GOT3 (cell line): ENCODE measurements at regions not wholly inside any gene's neighbourhood (a gene's known extent, or its start where the extent isn't known, plus 50 kb on each side); places are given as distances from the start of the nearest gene placed in this dataset.
"Not testable (repeated sequence)": the region's sequence is repeated elsewhere in the genome, so short reads cannot be mapped to it uniquely, and the experiment has no call there.

Experiments used
- DNase-seq: peaks from one replicate; lab custom pipeline; 2025; ENCODE audit warnings: mixed read lengths; lab: John Stamatoyannopoulos, UW

DNA sequence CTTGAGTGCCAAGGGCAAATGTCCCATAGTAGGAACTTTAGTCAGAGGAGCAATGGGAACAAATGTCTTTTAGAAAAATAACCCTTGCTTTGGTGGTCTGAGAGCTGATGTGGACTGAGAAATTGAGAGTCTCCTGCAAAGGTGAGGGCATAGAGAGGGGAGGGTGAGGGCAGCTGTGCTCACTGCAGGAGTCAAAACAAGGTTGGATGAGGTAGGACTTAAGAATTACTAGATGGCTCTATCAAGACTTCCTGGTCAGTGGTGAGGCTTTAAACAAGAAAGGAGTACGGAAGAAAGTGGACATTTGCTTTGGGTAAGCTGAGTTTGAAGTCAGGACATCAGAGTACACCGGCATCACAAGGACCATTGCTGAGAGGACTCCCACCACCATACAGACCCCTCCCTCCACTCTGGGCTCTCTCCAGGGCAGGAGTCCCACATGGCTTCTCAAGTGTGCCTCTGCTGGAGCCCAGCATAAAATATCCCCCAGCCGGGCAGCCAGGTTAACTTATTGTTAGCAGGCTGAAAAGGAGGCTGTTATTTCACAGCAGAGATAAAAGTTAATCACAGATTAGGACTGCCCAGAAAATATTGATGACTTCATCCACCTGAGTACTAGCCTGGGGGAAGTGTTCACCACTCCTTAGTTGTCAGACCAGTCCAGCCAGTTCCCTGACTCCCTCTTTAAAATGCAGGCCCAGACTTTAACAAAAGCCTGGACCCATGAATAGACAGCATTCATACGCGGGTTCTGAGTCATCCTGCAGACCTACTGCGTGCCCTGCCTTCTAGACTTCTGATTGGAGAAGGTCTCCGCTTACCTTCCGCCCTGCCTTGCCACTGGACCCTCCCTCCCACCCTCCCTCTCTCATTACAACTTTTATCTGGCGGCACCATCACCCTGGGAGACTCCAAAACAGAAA lies 167.2 kb downstream of the BCL2L11 start:
- not testable (repeated sequence) for DNase-seq

DNA sequence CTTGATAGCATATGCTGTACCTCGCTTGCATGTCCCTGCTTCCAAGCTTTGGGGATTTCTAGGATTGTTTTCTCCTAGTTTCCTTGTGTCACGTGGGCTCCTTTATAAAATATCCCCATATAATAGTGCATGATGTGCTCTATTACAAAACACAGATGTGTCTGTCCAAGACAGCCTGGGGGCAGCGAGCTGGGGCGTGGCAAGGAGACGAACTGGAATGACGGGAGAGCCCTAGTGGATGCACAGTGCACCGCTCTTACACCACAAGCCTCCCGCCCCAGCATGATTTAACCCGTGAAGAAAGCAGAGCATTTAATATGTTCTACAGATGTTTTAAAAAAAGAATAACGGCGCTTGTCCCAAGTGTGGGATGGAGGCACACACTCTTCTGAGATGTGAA lies 169.7 kb downstream of the BCL2L11 start:
- not testable (repeated sequence) for DNase-seq

DNA sequence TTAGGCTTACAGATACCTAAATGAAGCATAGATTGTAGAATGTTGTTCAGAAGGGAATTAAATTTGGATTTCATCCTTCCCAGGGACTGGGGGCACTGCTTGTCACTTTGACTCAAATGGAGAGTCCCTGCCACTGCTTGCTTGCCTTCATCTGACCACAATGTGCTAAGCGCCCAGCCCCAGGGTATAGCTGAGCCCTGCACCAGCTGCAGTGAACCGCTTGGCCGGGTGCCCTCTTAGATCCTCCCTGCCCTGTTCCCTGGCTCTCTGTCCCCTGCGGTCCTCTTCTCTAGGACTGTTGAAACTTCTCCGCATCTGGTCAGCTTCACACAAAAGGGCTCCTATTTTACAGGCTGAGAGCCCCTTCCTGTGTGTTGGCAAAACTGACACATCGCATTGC lies 170.9 kb downstream of the BCL2L11 start:
- not testable (repeated sequence) for DNase-seq

DNA sequence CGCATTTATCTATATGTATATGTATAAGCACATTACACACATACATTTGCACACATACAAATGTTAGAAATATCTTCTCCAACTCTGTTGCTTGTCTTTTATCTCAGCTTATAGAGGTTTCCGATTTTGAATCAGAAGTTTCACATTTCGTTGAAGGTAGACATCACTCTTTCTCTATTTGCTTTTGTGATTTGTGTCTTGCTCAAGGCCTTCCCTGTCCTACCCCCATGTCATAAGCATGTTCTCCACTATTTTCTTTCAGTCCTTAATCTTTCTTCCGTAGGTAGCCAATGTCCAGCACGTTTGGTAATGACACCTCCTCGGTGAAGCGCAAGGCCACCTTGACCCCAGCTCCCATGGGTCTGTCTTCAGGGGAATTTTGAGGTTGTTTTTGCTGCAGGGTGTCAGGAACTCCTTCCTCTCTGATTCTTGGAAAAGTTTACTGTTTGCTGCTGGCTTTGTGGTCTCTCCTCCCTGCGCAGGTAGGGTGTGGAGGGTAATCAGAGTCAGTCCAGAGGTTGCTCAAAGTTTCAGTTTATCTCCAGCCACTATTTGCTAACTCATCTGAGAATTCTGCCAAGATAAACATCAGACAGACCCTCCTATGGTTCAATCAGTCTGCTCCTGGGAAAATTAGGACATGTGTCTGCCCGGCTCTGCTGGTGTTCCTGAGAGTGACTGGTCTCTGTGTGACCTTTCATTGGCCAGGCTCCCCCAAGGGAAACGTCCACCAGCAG lies 171.7 kb downstream of the BCL2L11 start:
- DNase-seq, result not testable (repeated sequence)

DNA sequence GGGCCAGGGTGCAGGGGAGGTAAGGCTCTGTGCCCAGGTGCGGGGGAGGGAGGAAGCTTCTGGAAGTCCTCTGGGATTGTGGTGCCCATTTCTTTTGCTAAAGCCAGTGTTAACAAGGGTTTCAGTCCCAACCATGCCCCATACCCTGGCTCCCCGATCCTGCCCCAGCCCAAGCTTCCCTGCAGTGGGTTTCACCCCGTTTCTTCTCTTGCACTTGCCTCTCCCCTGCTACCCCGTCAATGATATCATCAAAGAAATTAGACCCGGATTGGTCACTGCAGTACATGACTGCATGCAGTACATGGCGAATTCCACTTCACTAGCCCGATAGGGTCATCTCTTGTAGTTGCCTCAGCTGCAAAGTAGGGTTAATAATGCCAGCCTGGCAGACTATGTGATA lies 174.0 kb downstream of the BCL2L11 start:
- not testable (repeated sequence) for DNase-seq

DNA sequence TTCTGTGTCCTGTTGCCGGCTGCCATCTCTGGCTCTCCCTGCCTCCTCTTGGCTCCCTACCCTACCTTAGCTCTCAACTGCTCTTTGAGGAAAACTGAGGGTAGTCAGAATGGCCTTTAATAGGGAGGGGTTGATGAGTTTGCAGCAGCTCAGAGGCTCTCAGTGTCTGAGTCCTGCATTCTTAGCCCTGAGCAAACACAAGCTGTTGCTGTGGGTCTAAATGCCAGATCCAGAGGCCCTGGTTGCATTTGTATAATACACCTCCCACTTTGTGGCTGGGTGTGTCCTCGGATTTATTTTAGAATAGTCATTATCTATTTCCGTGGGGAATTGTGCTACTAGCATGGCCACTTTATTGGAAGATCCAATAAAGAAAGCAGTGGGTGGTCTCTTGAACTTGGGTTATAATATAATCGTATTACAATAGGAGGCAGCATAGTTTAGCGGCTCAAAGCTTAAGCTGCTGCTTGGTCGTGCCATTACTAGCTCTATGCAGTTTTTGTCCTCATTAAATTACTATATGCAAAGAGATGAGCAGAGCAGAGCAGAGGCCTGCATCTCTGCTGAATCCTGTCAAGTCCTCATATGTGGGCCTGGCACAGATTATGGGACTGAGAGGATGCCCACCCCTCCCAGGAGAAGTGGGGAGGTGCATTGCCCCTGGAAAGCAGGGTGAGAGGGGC lies 175.5 kb downstream of the BCL2L11 start:
- DNase-seq, result not testable (repeated sequence)

DNA sequence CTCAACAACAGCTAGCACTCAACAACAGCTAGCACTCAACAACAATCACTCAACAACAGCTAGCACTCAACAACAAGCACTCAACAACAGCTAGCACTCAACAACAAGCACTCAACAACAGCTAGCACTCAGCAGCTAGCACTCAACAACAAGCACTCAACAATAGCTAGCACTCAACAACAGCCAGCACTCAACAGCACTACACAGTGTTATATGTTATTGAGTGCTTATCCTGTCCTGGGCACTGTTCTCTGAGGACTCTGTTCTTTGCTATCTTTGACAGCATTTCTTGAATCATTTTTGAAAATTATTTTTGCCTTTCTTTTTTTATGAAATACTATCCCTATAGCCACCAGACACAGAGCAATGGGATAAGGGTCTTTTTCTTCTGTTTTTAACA lies 176.4 kb downstream of the BCL2L11 start:
- DNase-seq, result not testable (repeated sequence)

DNA sequence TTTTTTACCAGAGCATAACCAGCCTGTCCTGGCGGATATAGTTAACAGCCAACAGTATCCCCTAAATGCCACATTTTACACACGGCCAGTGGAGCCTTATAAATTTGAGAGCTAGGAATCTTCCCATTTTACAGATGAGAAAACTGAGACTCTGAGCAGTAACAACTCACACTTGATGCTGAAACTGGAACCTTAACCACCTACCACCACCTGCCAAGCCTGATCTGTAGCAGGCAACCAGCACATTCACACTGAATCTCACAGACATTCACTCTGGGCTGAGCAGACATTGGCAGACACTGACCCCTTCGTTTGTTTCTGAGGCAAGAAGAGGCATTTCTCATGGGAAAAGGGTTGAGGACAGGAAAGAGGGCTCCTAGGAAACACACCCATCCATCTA lies 178.2 kb downstream of the BCL2L11 start:
- not testable (repeated sequence) for DNase-seq

DNA sequence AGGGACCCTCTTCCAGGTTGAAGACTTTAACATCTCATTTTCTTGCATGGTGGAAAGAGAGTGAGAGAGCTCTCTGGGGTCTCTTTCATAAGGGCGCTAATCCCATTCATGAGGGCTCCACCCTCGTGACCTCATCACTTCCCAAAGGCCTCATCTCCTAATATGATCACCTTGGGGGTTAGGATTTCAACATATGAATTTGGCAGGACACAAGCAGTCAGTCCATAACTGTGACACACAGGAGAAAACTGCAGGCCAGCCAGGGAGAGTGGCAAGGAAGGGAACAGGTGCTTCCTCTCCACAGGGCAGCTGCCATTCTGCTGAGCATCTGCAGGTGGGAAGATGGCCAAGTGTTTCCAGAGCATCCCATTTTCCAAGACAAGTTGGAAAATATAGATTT lies 178.9 kb downstream of the BCL2L11 start:
- not testable (repeated sequence) for DNase-seq

DNA sequence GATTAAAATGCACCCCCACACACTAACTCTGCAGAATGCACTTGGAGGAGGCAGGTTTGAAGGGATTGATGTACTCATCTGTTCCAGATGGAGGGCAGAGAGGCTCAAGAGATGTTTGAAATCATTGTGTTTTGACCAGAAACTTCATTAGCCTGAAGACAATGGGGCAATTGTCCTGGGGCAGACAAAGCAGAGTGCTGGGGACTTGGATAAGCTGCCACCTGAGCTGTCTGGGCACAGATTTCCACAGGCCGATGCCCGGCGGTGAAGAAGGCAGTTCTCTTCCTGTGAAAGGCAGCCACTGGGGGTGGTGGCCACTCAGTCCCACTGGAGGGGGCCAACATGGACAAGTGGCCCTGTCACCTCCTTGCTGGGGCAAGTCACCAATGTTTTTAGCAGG lies 181.0 kb downstream of the BCL2L11 start:
- DNase-seq, result not testable (repeated sequence)

DNA sequence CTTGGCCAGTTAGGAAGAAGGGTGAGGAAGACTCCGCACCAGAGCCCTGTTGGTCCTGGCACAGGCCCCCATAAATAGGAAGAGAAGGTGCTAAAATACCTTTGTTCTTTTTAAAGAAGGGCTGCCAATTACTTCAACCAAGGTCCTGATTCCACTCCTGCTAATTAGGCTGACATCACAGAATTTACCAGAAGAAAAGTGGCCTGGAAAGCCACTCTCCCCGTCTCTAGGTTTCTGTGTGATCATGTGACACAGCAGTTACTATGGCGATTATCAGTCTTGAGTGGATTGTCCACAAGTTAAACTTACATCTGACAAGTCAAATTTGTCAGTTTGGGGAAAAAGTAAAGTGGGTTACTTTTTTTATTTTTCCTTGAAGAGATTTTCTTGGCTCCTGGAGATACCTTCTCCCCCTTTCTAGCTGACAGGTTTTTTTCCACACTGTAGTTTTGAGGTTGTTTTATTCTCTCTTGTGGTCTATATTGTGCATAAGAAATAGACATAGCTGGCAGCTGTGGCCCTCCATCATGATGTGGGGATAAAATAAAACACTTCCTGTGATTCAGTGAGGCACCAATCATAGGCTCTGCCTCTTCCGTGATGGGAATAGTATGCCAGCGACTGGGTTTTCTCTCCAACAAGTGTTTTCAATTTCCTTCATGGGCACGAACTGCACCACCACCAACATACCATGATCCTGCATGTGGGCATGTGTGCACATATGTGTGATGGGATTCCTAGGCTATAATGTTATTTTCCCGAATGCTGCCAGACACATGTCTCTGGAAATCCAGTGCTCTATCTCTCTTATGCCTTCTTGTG lies 181.9 kb downstream of the BCL2L11 start:
- not testable (repeated sequence) for DNase-seq

DNA sequence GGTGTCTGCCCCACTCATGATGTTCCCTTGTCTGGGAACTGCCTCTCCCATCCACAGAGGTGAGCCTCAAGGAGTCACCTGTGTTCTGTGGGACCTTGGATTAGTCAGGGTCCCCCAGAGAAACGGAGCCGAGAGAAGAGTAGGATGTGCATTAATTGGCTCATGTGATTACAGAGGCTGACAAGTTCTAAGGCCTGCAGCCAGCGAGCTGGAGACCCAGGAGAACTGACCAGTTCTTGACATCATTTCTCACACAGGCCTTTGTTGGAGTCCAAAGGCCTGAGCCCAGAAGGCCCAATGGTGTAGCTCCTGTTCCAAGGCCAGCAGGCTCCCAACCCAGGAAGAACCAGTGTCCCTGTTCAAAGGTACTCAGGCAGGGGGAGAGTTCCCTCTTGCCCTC lies 186.6 kb downstream of the BCL2L11 start:
- DNase-seq, result not testable (repeated sequence)

DNA sequence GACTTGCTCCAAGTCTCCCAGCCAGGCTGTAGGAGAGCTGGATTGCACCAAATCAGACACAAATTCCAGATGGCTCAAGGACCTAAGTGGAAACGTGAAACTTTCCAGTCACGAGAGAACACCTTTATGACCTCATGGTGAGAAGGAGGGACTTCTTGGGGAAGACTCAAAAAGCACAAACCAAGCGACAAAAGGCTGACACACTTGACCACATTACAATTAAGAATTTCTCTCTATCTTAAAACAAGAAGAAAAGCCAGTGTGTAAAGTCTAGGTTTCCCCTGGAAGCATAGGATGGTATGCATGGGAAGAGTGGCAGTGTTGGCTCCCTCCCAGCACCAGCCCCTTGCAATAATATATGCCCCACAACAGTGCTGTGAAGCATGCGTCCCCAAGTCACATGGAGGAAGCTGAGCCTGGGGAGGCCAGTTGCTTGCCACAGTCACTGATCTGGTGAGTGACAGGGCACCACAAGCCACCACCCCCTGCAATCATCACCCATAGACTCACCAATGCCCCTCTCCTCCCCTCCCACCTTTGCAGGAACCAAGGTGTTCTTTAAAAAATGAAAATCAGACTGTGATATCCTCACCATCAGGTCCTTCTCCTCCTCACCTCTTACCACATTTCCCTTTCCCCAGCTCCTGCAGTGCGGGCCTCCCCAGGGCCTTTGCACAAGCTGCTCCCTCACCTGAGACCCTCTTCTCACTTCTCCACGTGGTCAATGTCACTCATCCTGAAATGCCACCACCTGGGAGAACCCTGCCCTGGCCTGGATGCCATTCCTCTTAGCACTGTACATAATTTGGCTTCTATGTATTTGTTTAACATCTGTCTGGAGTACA lies 188.7 kb downstream of the BCL2L11 start:
- not testable (repeated sequence) for DNase-seq

DNA sequence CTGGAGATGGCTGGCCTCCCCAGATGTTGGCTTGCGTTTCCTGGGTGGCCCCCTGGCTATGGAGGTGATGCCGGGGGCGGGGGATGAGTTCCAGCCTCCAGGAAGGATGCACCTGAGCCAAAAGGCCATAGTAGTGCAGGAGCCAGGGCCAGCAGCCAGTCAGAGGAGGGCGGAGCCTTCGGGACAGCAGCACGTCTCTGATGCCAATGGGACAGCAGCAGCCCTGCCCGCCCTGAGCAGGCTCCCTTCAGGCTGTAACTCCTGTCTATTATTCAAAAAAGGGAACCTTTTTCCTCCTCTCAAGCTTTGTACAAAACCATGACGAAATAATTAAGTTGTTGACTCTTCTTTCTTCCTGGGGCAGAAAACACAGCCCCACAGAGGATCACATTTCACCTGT lies 189.7 kb downstream of the BCL2L11 start:
- not testable (repeated sequence) for DNase-seq

DNA sequence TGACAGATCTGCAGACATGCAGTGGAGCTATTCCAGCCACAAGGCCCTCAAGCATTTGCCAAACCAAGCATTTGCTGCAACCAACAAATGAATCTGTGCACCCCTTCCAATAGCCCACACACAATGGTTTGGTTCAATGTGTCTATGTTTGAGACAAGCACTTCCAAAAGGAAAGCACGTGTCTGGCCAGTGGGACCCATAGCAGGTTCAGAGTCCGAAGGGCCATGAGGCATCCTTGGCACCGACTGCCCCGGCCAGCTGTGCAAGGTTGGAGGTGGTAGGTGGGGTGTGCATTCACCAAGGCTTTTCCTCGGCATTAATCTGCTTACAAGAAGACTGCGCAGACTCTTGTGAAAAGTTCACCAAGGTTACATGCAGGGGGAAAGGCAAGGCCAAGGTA lies 190.9 kb downstream of the BCL2L11 start:
- DNase-seq, result not testable (repeated sequence)

DNA sequence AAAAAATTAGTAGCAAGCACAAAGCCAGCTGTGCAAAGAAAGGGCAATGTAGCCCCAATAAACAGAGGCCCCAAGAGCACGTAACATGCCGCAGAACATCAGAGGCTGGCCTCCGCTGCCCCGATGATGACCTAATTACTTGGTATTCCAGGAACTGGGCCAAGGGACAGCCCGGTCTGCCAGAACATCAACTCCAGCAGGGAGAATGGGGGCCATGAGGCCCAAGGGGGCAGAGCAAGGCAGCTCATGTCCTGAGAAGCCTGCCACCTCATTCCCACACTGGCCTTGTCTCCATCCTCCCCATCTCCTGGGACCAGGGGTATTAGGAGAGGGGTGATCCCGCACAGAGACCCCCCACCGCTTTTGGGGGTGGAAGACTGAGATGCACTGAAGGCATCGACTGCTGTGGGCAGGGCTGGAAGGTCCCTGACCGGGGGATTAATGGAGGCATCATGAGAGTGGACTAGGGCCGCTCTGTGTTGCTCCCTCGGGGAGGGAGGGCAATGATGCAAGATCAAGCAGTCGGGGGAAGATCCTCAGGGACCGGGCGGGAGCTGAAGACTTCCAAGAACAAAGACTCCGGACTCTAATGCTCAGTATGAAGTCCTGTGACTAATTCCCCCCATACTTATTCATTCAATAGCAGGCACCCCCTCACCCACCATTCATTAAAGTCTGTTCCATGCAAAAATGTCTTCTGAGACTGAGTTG lies 192.3 kb downstream of the BCL2L11 start:
- not testable (repeated sequence) for DNase-seq

DNA sequence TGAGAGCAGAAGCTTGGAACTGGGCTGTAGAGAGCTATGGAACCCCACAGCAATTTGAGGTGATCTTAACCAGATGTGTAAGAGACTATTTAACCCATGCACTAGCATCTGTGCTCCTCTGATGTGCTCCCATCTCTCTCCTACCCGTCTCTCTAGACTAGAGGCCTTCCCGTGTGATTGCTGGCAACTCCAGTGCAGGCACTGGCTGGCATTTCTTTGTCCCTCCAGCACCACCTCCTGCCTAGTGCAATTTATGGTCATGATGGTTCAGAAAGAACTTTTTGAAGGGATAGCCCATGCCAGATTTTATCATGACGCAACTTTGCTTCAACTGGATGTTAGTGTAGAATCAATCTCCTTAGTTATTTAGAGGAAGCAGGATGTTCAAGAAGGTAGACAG lies 193.0 kb downstream of the BCL2L11 start:
- DNase-seq, result not testable (repeated sequence)

DNA sequence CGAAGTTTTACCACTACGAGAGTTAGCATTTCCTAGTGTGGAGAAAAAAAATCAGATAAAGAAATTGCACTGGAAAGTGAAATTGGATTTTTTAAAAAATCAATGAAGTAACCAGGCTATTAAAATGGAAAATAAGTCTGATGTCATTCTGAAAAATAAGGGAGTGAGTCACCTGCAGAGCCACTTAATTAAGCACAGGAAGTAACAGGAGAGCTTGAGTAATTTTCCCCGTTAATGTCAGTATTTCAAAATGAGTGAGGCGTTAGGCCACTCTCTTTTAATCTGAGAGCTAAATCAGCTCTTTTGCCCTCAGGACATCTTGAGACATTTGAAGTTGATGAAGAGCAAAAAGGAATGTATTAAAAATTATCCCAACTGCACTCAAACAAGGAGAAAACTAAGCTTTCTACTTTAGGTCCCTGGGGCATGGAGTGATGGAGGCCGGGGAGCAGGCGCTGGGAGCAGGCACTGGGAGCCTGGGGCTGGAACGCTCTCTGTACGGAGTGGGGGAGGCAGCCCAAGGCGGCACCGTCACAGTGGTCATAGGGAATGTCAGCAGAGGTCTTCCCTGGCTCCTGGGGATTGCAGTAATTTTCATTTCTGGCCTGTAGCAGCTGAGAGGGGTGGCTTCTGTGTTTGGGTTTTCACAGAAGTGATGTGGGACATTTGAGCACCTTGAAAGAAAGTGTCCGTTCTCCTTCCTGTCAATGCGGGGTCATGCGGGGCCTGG lies 194.6 kb downstream of the BCL2L11 start:
- DNase-seq, result not testable (repeated sequence)

DNA sequence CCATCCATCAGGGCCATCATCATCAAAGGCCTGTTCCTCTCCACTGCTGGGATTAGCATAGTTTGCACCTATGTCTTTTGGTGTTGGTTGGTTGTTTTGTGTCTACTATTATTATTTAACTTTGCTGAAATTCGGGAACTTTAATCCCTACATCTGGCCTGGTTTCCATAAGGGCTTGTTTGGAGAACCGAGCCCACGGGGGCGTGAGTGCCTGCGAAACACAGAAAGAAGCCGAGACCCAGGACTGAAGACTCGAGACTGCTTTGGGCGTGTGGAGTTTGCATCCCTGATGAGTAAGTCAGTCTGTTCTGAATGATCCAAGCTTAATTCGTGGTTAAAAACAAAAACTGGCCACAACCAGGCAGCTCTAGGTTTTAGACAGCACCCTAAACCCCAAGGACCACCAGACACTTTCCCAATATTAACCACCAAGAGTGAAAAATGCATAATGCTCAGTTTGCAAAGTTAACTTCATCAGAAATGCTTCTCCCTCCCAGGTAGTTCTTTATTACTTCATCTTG lies 195.6 kb downstream of the BCL2L11 start:
- not testable (repeated sequence) for DNase-seq
